ENCODE measurements at regions not wholly inside any gene's neighbourhood (a gene's known extent, or its start where the extent isn't known, plus 50 kb on each side); places are given as distances from the start of the nearest gene placed in this dataset.
A peak's percentile ranks its signal among the peaks of the same experiment; 100 is the strongest.

GRCh38 chrX:17944833-17945497, 83.9 kb upstream of the RAI2 start:
- TF ChIP-seq CTCF (IDR thresholded peaks at IDR 0.05; ENCODE audit: low read depth, low read length, missing input control) (peak; percentile 49), YY1 (IDR thresholded peaks at IDR 0.05) (no peak), RAD21 (IDR thresholded peaks at IDR 0.05) (peak; percentile 74 to 81), ATF3 (IDR thresholded peaks at IDR 0.05) (no peak), GABPA (IDR thresholded peaks at IDR 0.05 in 1 of 2, conservative IDR thresholded peaks at IDR 0.05 in 1 of 2) (no peak), ZBTB33 (IDR thresholded peaks at IDR 0.05) (no peak), EGR1 (IDR thresholded peaks at IDR 0.05; ENCODE audit: low read depth in 2 of 2) (no peak), FOXA1 (IDR thresholded peaks at IDR 0.05) (no peak), TAF1 (conservative IDR thresholded peaks at IDR 0.05) (no peak), MAX (IDR thresholded peaks at IDR 0.05) (no peak), NR2F2 (IDR thresholded peaks at IDR 0.05) (no peak)
